CD4-positive, alpha-beta T cell treated with Interleukin-2 at 100 ng/mL for 4 hours (primary cell): ENCODE measurements at regions not wholly inside any gene's neighbourhood (a gene's known extent, or its start where the extent isn't known, plus 50 kb on each side); places are given as distances from the start of the nearest gene placed in this dataset.

ENCODE experiments used
- DNase-seq: peaks from one replicate; pipeline ENCODE4 v3.0.0-alpha.2; 2020; ENCODE audit warnings: low spot score

DNA sequence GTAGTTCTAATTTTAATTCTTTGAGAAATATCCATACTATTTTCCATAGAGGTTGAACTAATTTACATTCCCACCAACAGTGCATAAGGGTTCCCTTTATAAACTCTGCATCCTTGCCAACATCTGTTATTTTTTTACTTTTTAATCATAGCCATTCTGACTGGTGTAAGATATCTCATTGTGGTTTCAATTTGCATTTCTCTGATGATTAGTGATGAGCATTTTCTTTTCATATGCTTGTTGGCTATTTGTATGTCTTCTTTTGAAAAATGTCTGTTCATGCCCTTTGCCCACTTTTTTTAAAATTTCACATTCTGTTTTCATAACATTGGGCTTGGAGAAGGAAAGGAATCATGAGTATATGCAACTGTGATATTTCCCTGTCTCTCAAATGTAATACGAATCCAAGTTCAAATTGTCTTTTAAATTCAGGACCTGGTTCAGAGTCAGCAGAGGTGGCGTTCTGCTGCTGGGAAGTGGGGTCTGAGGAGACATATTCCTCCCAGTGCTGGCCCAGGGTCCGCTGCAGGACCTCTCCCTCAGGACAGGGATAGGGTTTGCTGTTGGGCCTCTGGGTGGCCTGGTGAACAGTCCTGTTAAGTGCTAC is 81.2 kb upstream of the ETV6 start:
- no peak for DNase-seq

DNA sequence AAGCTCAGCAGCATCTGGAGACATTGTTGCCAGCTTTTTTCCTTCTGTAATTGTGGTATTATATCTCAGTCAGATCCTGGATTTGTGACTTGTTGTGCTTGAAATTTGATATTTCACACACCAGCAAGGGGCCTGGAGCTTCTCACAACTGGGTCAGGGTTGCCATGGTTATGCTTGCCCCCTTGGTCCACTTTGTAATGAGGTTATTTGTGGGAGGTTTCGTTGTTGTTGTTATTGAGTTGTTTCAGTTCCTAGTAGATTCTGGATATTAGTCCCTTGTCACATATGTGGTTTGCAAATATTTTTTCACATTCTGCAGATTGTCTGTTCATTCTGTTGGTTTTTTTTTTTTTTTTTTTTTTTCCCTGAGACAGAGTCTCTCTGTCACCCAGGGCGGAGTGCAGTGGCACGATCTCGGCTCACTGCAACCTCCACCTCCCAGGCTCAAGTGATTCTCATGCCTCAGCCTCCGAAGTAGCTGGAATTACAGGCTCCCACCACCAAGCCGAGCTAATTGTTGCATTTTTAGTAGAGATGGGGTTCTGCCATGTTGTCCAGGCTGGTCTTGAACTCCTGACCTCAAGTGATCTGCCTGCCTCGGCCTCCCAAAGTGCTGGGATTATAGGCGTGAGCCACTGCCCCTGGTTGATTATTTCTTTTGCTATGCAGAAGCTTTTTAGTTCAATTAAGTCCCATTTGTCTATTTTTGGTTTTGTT is 80.6 kb upstream of the ETV6 start:
- DNase-seq = no peak

GRCh38 chr12:11569716-11570115 is 79.8 kb upstream of the ETV6 start:
- DNase-seq = no peak

DNA sequence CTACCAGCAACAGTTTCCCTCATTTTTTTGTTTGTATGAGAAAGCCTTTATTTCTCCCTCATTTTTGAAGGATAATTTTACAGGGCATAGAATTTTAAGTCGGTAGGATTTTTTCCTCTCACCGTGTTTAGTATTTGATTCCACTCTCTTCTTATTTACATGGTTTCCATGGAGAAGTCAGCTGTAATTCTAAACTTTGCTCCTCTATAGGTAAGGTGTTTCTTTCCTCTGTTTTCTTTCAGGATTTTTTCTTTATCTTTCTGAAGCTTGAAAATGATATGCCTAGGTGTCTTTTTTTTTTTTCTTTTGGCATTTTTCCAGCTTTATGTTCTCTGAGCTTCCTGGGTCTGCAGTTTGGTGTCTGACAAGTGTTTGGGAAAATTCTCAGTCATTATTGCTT is 75.6 kb upstream of the ETV6 start:
- no peak for DNase-seq

DNA sequence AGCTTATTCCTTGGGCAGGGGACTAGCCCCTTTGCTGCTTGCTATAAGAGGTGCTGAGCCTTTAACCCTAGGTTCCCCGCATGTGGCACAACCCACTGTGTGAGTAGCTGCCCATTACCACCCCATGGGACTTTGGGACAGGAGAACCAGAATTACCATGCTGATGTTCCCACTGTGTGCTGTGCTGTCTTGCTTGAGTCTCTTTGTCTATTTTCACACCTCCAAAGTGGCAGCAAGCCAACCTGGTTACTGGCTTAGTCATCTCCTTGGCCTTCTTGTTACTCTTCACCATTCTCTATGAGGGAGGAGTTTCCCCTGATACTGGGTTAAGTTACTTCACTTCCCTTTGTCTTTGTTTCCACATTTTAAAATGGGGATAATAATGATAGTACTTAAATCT is 73.4 kb upstream of the ETV6 start:
- DNase-seq = no peak

- DNase-seq = no peak
Measured at GRCh38 chr12:11577658-11578260, 71.7 kb upstream of the ETV6 start.

DNA sequence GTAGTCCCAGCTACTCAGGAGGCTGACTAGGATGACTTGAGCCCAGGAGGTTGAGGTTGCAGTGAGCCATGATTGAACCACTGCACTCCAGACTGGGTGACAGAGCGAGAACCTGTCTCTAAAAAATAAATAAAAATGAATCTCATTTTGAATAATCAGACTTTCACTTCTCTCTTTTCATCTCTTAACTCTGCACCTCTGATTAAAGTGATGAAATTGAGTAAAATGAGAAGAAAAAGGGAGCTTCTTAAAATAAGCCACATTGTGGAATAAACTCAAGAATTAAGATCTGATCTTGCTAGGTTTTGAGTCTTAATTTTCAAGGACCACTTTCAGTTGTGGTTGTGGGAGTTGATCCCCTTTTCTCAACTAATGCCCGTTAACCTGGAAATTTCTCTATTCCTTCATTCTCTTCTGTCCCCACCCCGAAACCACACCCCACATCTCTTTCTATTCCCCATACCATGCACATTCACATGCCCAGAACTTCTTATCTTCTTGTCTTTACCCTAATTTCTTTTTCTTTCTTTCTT is 70.9 kb upstream of the ETV6 start:
- no peak for DNase-seq

- DNase-seq = no peak
Measured at GRCh38 chr12:11580125-11580751, 69.2 kb upstream of the ETV6 start.

DNA sequence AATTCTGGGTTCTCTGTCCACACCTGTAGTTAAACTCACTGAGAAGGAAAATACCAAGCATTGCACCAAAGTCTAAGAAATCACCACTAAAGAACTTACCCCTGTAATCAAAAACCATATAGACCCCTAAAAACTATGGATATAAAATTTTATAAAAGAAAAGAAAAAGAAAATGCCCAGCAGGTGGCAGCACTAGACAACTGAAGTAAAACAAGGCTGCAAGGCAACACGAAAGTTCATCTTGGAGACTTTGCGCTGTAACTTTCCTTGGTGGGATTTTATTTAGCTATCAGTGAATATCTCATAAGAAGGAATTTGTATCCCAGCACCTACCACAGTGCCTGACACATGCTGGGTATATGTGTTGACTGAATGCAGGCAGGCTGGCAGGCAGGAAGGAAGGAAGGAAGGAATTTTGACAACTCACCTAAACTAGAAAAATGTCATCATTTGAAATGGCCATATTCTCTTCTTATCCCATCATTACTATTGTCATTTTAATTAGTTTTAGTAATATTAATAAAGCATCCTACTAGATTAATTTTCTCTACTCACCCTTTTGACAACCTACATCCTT is 68.2 kb upstream of the ETV6 start:
- DNase-seq = peak; percentile 80

DNA sequence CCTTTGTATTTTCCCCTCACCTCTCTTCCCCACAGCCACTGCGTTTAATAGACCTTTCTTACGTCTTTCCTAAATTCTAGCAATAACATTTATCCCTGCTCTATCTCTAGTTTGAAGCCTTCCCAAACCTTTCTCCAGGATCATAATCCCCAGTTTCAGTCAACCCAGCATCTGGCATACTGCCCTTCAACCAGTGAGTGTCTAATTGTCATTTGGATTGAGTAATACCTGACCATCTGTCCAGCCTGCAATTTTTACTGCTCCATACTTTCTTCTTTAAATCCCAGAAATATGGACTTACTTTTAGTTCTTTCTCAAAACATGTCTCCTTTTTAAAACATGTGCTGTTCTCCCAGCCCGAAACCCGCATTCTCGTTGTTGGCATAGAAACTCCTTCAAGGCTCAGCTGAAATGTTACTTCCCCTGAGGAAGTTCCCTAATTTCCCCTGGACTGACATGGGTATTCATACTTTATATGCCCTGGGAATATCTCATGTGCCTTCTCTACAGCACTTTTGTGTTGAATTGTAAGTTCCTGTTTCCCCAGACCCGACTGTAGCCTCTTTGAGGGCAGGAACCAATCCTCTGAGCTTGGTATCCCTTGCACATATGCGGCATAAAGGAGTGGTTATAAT is 65.1 kb upstream of the ETV6 start:
- DNase-seq = no peak

GRCh38 chr12:11592484-11592883 is 57.0 kb upstream of the ETV6 start:
- no peak for DNase-seq

DNA sequence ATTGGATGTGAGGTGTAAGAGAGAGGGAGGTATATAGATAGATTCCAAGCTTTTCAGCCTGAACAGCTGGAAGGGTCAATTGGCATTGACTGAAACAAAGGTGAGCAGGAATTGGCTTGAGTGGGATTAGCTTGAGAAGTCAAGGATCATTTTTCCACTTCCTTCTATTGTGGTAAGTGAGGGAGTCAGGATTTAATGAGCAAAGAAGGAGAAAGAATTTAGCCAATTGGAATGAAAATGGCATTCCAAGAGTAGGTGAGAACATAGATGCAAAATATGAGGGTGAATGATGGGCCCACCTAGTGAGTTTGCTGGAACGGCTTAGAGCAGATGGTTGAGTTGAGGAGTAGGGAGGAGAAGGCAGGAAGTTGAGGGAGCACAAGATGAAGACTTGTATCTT is 56.5 kb upstream of the ETV6 start:
- DNase-seq = no peak

GRCh38 chr12:11595080-11595479 is 54.4 kb upstream of the ETV6 start:
- DNase-seq = no peak

- DNase-seq = no peak
Measured at GRCh38 chr12:11596141-11596540, 53.3 kb upstream of the ETV6 start.

DNA sequence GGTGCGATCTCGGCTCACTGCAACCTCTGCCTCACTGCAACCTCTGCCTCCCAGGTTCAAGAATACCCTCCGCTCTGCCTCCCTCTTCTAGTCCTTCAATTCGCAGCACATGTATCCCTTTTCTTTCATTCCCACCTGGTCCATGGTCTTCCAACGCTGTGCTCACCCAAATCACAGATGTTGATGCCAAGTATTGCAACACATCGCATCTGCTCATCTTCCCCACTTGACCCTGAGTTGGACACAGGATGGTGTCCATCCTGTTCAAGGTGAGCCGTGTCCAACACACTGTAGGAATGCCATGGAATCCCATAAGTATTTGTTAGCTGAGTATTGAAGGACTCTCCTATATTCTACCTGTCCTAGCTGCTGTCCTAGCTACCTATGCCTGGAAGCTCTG is 50.6 kb upstream of the ETV6 start:
- DNase-seq = no peak
